ENCODE measurements at regions not wholly inside any gene's neighbourhood (a gene's known extent, or its start where the extent isn't known, plus 50 kb on each side); places are given as distances from the start of the nearest gene placed in this dataset.

GRCh38 chrX:107502316-107502715 is 52.9 kb downstream of the FRMPD3 start:
- DNase-seq, result no peak

- DNase-seq, result no peak
These were observed 54.6 kb downstream of the FRMPD3 start for GRCh38 chrX:107504006-107504405.

GRCh38 chrX:107505223-107505622 is 55.8 kb downstream of the FRMPD3 start:
- DNase-seq, result no peak

GRCh38 chrX:107506596-107507031 is 57.2 kb downstream of the FRMPD3 start:
- DNase-seq, result no peak

GRCh38 chrX:107507093-107507743 is 57.8 kb downstream of the FRMPD3 start:
- no peak for DNase-seq

GRCh38 chrX:107507744-107508117 is 58.3 kb downstream of the FRMPD3 start:
- DNase-seq, result no peak

- no peak for DNase-seq
These were observed 59.5 kb downstream of the FRMPD3 start for GRCh38 chrX:107508925-107509324.

- DNase-seq, result no peak
These were observed 65.5 kb downstream of the FRMPD3 start for GRCh38 chrX:107514944-107515343.

GRCh38 chrX:107521877-107522586 is 72.6 kb downstream of the FRMPD3 start:
- no peak for DNase-seq

- no peak for DNase-seq
These were observed 73.4 kb downstream of the FRMPD3 start for GRCh38 chrX:107522901-107523300.

GRCh38 chrX:107526141-107526540 is 76.7 kb downstream of the FRMPD3 start:
- no peak for DNase-seq

- DNase-seq, result no peak
These were observed 80.7 kb downstream of the FRMPD3 start for GRCh38 chrX:107530141-107530540.

- peak; percentile 0 to 20 for DNase-seq
These were observed 88.4 kb downstream of the FRMPD3 start for GRCh38 chrX:107537815-107538214.

- DNase-seq, result no peak
These were observed 87.1 kb upstream of the PRPS1 start for GRCh38 chrX:107541244-107541643.

GRCh38 chrX:107542040-107542439 is 86.3 kb upstream of the PRPS1 start:
- no peak for DNase-seq

GRCh38 chrX:107542500-107542899 is 85.8 kb upstream of the PRPS1 start:
- DNase-seq, result no peak

GRCh38 chrX:107547621-107548020 is 80.7 kb upstream of the PRPS1 start:
- DNase-seq, result no peak

GRCh38 chrX:107548775-107549174 is 79.5 kb upstream of the PRPS1 start:
- DNase-seq, result no peak

GRCh38 chrX:107549504-107549903 is 78.8 kb upstream of the PRPS1 start:
- DNase-seq, result no peak

- DNase-seq, result no peak
These were observed 76.8 kb upstream of the PRPS1 start for GRCh38 chrX:107551546-107551945.

GRCh38 chrX:107552930-107553329 is 75.4 kb upstream of the PRPS1 start:
- no peak for DNase-seq

GRCh38 chrX:107556967-107557366 is 71.3 kb upstream of the PRPS1 start:
- DNase-seq, result no peak

- DNase-seq, result no peak
These were observed 68.8 kb upstream of the PRPS1 start for GRCh38 chrX:107559506-107559905.

- DNase-seq, result no peak
These were observed 68.3 kb upstream of the PRPS1 start for GRCh38 chrX:107560041-107560440.

GRCh38 chrX:107560980-107561379 is 67.3 kb upstream of the PRPS1 start:
- no peak for DNase-seq

All from inflammatory macrophage treated with lipopolysaccharide for 1 hour (primary cell).